Prostate gland (tissue), 2 donors: ENCODE measurements at regions not wholly inside any gene's neighbourhood (a gene's known extent, or its start where the extent isn't known, plus 50 kb on each side); places are given as distances from the start of the nearest gene placed in this dataset.

ENCODE experiments used
- DNase-seq: peaks from one replicate; pipeline ENCODE4 v3.0.0-alpha.2; 2019; ENCODE audit warnings: low spot score
- H3K27ac ChIP-seq, 2 donors: fragments of 200-600 bp; sonication (generic); 2 replicates each; pipeline ENCODE4 v1.5.1; 2017 to 2019
- H3K27me3 ChIP-seq: fragments of 200-600 bp; sonication (generic); replicated peaks from 2 replicates; pipeline ENCODE4 v1.5.1; 2019; ENCODE audit not compliant: insufficient read depth
- H3K36me3 ChIP-seq, 2 donors: fragments of 200-600 bp; sonication (generic); 1 replicate in 1 of 2; 2 replicates in 1 of 2; pipeline versions ENCODE4 v1.5.1 to v1.8.1; 2017 to 2019
- H3K4me1 ChIP-seq: fragments of 200-600 bp; sonication (generic); replicated peaks from 2 replicates; pipeline ENCODE4 v1.5.1; 2019
- H3K4me3 ChIP-seq, 2 donors: fragments of 200-600 bp; sonication (generic); 2 replicates each; pipeline ENCODE4 v1.5.1; 2017 to 2019
- H3K9me3 ChIP-seq: fragments of 200-600 bp; sonication (generic); 2 replicates; pipeline ENCODE4 v1.5.1; 2017
- CTCF ChIP-seq, 4 experiments: fragments of 200-600 bp in 2 of 4; fragments of 450-650 bp in 2 of 4; sonication (generic) in 2 of 4; IDR thresholded peaks; 1 replicate in 3 of 4; 2 replicates in 1 of 4; pipeline ENCODE4 v1.5.1; 2016 to 2019; ENCODE audit warnings: antibody characterized with exemption in 4 of 4, mild to moderate bottlenecking in 2 of 4, moderate library complexity in 2 of 4
- POLR2A ChIP-seq: fragments of 450-650 bp; IDR thresholded peaks from one replicate; pipeline ENCODE4 v1.6.1; 2016; ENCODE audit warnings: antibody characterized with exemption, mild to moderate bottlenecking
- POLR2AphosphoS5 ChIP-seq: sonication (generic); formaldehyde crosslinking; IDR thresholded peaks from one replicate; pipeline ENCODE4 v1.6.1; 2017; ENCODE audit warnings: antibody characterized with exemption
- WGBS: methylation state at CpG from one replicate; pipeline ENCODE4 v1.1.5; 2018; 5-methylcytosine and 5-hydroxymethylcytosine counted together
- intact Hi-C: fragments of 100-400 bp; cut with DNase I; formaldehyde crosslinking; loops from one replicate; pipeline ENCODE4 v1.14.2; 2022

- Histone ChIP-seq H3K4me1 (peaks cover 6% of the 10 kb centered on the region), H3K36me3 (no peaks in the 10 kb centered on the region), H3K27me3 (peaks cover 17% of the 10 kb centered on the region), H3K9me3 (no peaks in the 10 kb centered on the region), H3K27ac (no peak overlapping the region), H3K4me3 (no peak overlapping the region)
- no peak for DNase-seq
- 57% methylated on average over 4 of the region's 4 CpGs for WGBS
- intact Hi-C loops = loop anchor here (10.0 kb wide), 1 partner anchor 503 kb away; no protein-coding TSS in a partner anchor
- no peak for TF ChIP-seq CTCF (IDR thresholded peaks at IDR 0.05)
- no peak for TF ChIP-seq POLR2AphosphoS5
- TF ChIP-seq POLR2A = no peak
These were observed 372.8 kb downstream of the MTX2 start for GRCh38 chr2:176642074-176642473.

- Histone ChIP-seq H3K4me1 (no peaks in the 10 kb centered on the region), H3K4me3 (no peak overlapping the region), H3K36me3 (no peaks in the 10 kb centered on the region), H3K27ac (no peak overlapping the region), H3K9me3 (no peaks in the 10 kb centered on the region), H3K27me3 (peaks cover 18% of the 10 kb centered on the region)
- no peak for DNase-seq
- WGBS = 23% methylated on average over 8 of the region's 8 CpGs
- intact Hi-C loops = loop anchor here (10.0 kb wide), 1 partner anchor 501 kb away; no protein-coding TSS in a partner anchor
- TF ChIP-seq CTCF (IDR thresholded peaks at IDR 0.05) (no peak), POLR2AphosphoS5 (no peak), POLR2A (no peak)
These were observed 374.4 kb downstream of the MTX2 start for GRCh38 chr2:176643646-176644045.

GRCh38 chr2:176645494-176645893 lies 376.3 kb downstream of the MTX2 start:
- WGBS = 89% methylated on average over 3 of the region's 3 CpGs
- H3K9me3 ChIP-seq = no peaks in the 10 kb centered on the region
- intact Hi-C loops = loop anchor here (10.0 kb wide), 1 partner anchor 499 kb away; no protein-coding TSS in a partner anchor
- H3K36me3 ChIP-seq = no peaks in the 10 kb centered on the region
- no peak for DNase-seq
- no peak overlapping the region for H3K4me3 ChIP-seq
- no peaks in the 10 kb centered on the region for H3K4me1 ChIP-seq
- H3K27me3 ChIP-seq = peaks cover 18% of the 10 kb centered on the region
- no peak overlapping the region for H3K27ac ChIP-seq
- no peak for TF ChIP-seq POLR2A
- TF ChIP-seq POLR2AphosphoS5 = no peak
- TF ChIP-seq CTCF (IDR thresholded peaks at IDR 0.05) = no peak

GRCh38 chr2:176646033-176646615 lies 376.9 kb downstream of the MTX2 start:
- no peak overlapping the region for H3K4me3 ChIP-seq
- no peaks in the 10 kb centered on the region for H3K36me3 ChIP-seq
- TF ChIP-seq POLR2A (no peak), CTCF (IDR thresholded peaks at IDR 0.05) (no peak), POLR2AphosphoS5 (no peak)
- H3K27me3 ChIP-seq = peaks cover 13% of the 10 kb centered on the region
- no peak overlapping the region for H3K27ac ChIP-seq
- no peak for DNase-seq
- WGBS = 80% methylated on average over 5 of the region's 5 CpGs
- intact Hi-C loops = loop anchor here (10.0 kb wide), 1 partner anchor 499 kb away; no protein-coding TSS in a partner anchor
- no peaks in the 10 kb centered on the region for H3K4me1 ChIP-seq
- no peaks in the 10 kb centered on the region for H3K9me3 ChIP-seq
